GM18868 (cell line): ENCODE measurements at regions not wholly inside any gene's neighbourhood (a gene's known extent, or its start where the extent isn't known, plus 50 kb on each side); places are given as distances from the start of the nearest gene placed in this dataset.

Experiments
- ATAC-seq: cut with Tn5 transposase; IDR thresholded peaks from one replicate; pipeline ENCODE4 v1.9.1; 2021; ENCODE audit warnings: mild to moderate bottlenecking, moderate library complexity; ENCODE audit not compliant: unreplicated experiment

GRCh38 chr10:44845361-44846175, 65.6 kb upstream of the TMEM72 start:
- no peak for ATAC-seq

- ATAC-seq = no peak
Observed at GRCh38 chr10:44847110-44847509, 64.0 kb upstream of the TMEM72 start.

GRCh38 chr10:44848211-44848610, 62.9 kb upstream of the TMEM72 start:
- no peak for ATAC-seq

- ATAC-seq = no peak
Observed at GRCh38 chr10:44849936-44850335, 61.2 kb upstream of the TMEM72 start.

GRCh38 chr10:44850356-44850934, 60.7 kb upstream of the TMEM72 start:
- no peak for ATAC-seq

- no peak for ATAC-seq
Observed at GRCh38 chr10:44851413-44851812, 59.7 kb upstream of the TMEM72 start.

- no peak for ATAC-seq
Observed at GRCh38 chr10:44851881-44852280, 59.3 kb upstream of the TMEM72 start.

GRCh38 chr10:44853148-44853734, 57.9 kb upstream of the TMEM72 start:
- no peak for ATAC-seq

GRCh38 chr10:44853796-44854195, 57.3 kb upstream of the TMEM72 start:
- no peak for ATAC-seq

- ATAC-seq = no peak
Observed at GRCh38 chr10:44854693-44855350, 56.3 kb upstream of the TMEM72 start.

GRCh38 chr10:44856696-44857095, 54.4 kb upstream of the TMEM72 start:
- no peak for ATAC-seq

GRCh38 chr10:44857363-44858016, 53.6 kb upstream of the TMEM72 start:
- ATAC-seq = peak; percentile 78

- no peak for ATAC-seq
Observed at GRCh38 chr10:44858017-44858371, 53.1 kb upstream of the TMEM72 start.

- no peak for ATAC-seq
Observed at GRCh38 chr10:44858988-44859387, 52.1 kb upstream of the TMEM72 start.

GRCh38 chr10:44859546-44860285, 51.4 kb upstream of the TMEM72 start:
- no peak for ATAC-seq

GRCh38 chr10:44860811-44861736, 50.1 kb upstream of the TMEM72 start:
- ATAC-seq = no peak
